K562 (cell line): ENCODE measurements at regions not wholly inside any gene's neighbourhood (a gene's known extent, or its start where the extent isn't known, plus 50 kb on each side); places are given as distances from the start of the nearest gene placed in this dataset.

Source experiments
- ATF2 ChIP-seq: sonication (generic); formaldehyde crosslinking; IDR thresholded peaks from 2 replicates; pipeline ENCODE4 v1.8.1; 2022; ENCODE audit warnings: missing genetic modification reagents
- FOXK1 ChIP-seq: sonication (generic); formaldehyde crosslinking; IDR thresholded peaks from 2 replicates; pipeline ENCODE4 v1.8.0; 2022; ENCODE audit warnings: missing genetic modification reagents, mild to moderate bottlenecking, borderline replicate concordance
- MNT ChIP-seq, 2 experiments: fragments of 450-650 bp; conservative IDR thresholded peaks; 2 replicates each; pipeline ENCODE4 v1.6.1; 2017; ENCODE audit warnings: mild to moderate bottlenecking in 2 of 2, moderate library complexity in 2 of 2
- POLR2B ChIP-seq: fragments of 450-650 bp; IDR thresholded peaks from 2 replicates; pipeline ENCODE4 v1.6.1; 2018; ENCODE audit warnings: low read depth; ENCODE audit not compliant: partially characterized antibody
- PURB ChIP-seq: sonication (generic); formaldehyde crosslinking; IDR thresholded peaks from 2 replicates; pipeline ENCODE4 v1.9.0; 2021; ENCODE audit warnings: low read depth, mild to moderate bottlenecking, missing genetic modification reagents
- PYGO2 ChIP-seq: fragments of 450-650 bp; IDR thresholded peaks from 2 replicates; pipeline ENCODE4 v1.6.1; 2016; ENCODE audit warnings: mild to moderate bottlenecking, missing genetic modification characterization, moderate library complexity, missing compliant biosample characterization
- RCOR1 ChIP-seq, 2 experiments: IDR thresholded peaks; 2 replicates each; pipeline ENCODE4 v1.6.1; 2012; ENCODE audit warnings: low read depth in 2 of 2, low read length in 2 of 2, borderline replicate concordance in 1 of 2, improper control_type of control experiment in 1 of 2
- ZFP30 ChIP-seq: fragments of 250-450 bp; sonication (Bioruptor Pico); IDR thresholded peaks from 2 replicates; pipeline ENCODE4 v1.8.0; 2022; ENCODE audit warnings: moderate library complexity, mild to moderate bottlenecking, inconsistent platforms, borderline replicate concordance
- ZNF277 ChIP-seq: fragments of 250-450 bp; sonication (Bioruptor Pico); IDR thresholded peaks from 2 replicates; pipeline ENCODE4 v1.8.0; 2022; ENCODE audit warnings: inconsistent platforms, mild to moderate bottlenecking, moderate library complexity, borderline replicate concordance
- ZNF551 ChIP-seq: fragments of 250-450 bp; sonication (Bioruptor Pico); IDR thresholded peaks from 2 replicates; pipeline ENCODE4 v1.5.0; 2021; ENCODE audit warnings: mild to moderate bottlenecking, moderate library complexity

GRCh38 chr4:137367620-137368019 is 164.7 kb downstream of the PCDH18 start (continued):
- no peak for TF ChIP-seq ZNF277 (CRISPR knock-in tag)
- TF ChIP-seq POLR2B = no peak
- TF ChIP-seq PYGO2 (tag) = no peak
- TF ChIP-seq ATF2 = no peak
- TF ChIP-seq MNT (conservative IDR thresholded peaks at IDR 0.05) = no peak
- no peak for TF ChIP-seq PURB
- no peak for TF ChIP-seq ZFP30
- no peak for TF ChIP-seq FOXK1
- no peak for TF ChIP-seq RCOR1 (IDR thresholded peaks at IDR 0.05; ENCODE audit: borderline replicate concordance in 1 of 2, low read depth in 2 of 2, low read length in 2 of 2)
- no peak for TF ChIP-seq ZNF551 (CRISPR knock-in tag)
